Stomach (tissue), 8 donors: ENCODE measurements at regions not wholly inside any gene's neighbourhood (a gene's known extent, or its start where the extent isn't known, plus 50 kb on each side); places are given as distances from the start of the nearest gene placed in this dataset.

Experiments
- DNase-seq, 2 donors: peaks; one replicate each; pipeline versions ENCODE4 v3.0.0 to v3.0.0-alpha.2; 2013 to 2019
- H3K27ac ChIP-seq, 5 donors: fragments of 200-600 bp in 4 of 5; sonication (generic) in 4 of 5; one replicate each; pipeline ENCODE4 v1.5.1; 2013 to 2019; ENCODE audit warnings: mild to moderate bottlenecking in 1 of 5, moderate library complexity in 1 of 5
- H3K27me3 ChIP-seq, 3 donors: fragments of 200-600 bp; sonication (generic); one replicate each; pipeline ENCODE4 v1.5.1; 2017 to 2019; ENCODE audit warnings: mixed run types in 1 of 3
- H3K36me3 ChIP-seq, 4 donors: fragments of 200-600 bp; sonication (generic); 1 replicate in 3 of 4; 2 replicates in 1 of 4; pipeline ENCODE4 v1.5.1; 2016 to 2019
- H3K4me1 ChIP-seq, 4 donors: fragments of 200-600 bp; sonication (generic); one replicate each; pipeline ENCODE4 v1.5.1; 2016 to 2019
- H3K4me3 ChIP-seq, 4 donors: fragments of 200-600 bp; sonication (generic) in 3 of 4; one replicate each; pipeline ENCODE4 v1.5.1; 2016 to 2019; ENCODE audit warnings: mild to moderate bottlenecking in 1 of 4
- H3K9me3 ChIP-seq, 4 donors: fragments of 200-600 bp; sonication (generic); one replicate each; pipeline ENCODE4 v1.5.1; 2016 to 2019
- EP300 ChIP-seq: sonication (generic); formaldehyde crosslinking; IDR thresholded peaks from one replicate; pipeline ENCODE4 v1.6.1; 2017; ENCODE audit warnings: antibody characterized with exemption
- POLR2A ChIP-seq, 4 donors: fragments of 450-650 bp; IDR thresholded peaks; one replicate each; pipeline ENCODE4 v1.6.1; 2016; ENCODE audit warnings: antibody characterized with exemption in 4 of 4, control low read depth in 2 of 4, mild to moderate bottlenecking in 1 of 4, moderate library complexity in 1 of 4
- POLR2AphosphoS5 ChIP-seq, 3 donors: sonication (generic); formaldehyde crosslinking; IDR thresholded peaks; one replicate each; pipeline ENCODE4 v1.6.1; 2016; ENCODE audit warnings: antibody characterized with exemption in 3 of 3
- WGBS, 5 donors: extraction: QIAGEN DNeasy Blood & Tissue Kit in 3 of 5; methylation state at CpG; one replicate each; pipeline versions ENCODE4 v1.1.5 to v1.1.7; 2013 to 2018; 5-methylcytosine and 5-hydroxymethylcytosine counted together
- intact Hi-C: fragments of 100-400 bp; cut with DNase I; formaldehyde crosslinking; loops from one replicate; pipeline ENCODE4 v1.15.1; 2023; ENCODE audit warnings: low total_unique reads
- TF ChIP-seq, protein P1 (sequence below), 7 experiments: fragments of 450-650 bp in 4 of 7; fragments of 200-600 bp in 3 of 7; sonication (generic) in 3 of 7; IDR thresholded peaks; one replicate each; pipeline ENCODE4 v1.5.1; 2016 to 2019; ENCODE audit warnings: antibody characterized with exemption in 7 of 7, control low read depth in 2 of 7, mild to moderate bottlenecking in 1 of 7
- donor health status: healthy with polysubstance abuse.
- donor health status: Bipolar disorder and iron deficiency.
- donor health status: healthy.

DNA sequence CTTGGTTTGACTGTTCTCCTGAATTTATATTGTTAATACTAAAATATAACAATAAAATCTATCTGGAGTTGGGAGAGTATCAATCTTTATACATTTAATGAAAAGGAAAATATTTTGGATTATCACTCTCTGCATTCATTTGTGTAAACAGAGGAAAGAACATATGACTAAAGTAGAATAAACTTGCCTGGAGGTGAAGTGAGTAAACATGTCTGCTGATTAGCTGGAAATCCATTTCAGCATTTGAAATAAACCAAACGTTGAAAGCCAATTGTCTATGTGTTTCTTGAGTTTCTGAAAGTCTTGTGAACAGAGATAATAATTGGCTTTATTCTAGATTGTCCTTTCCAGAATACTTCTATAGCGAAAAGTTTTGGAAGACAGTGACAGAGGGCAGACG, 776.2 kb downstream of the SEMA5A start:
- Histone ChIP-seq H3K4me1 (no peaks in the 10 kb centered on the region), H3K9me3 (no peaks in the 10 kb centered on the region), H3K27me3 (no peaks in the 10 kb centered on the region), H3K27ac (no peak overlapping the region), H3K36me3 (no peaks in the 10 kb centered on the region), H3K4me3 (no peak overlapping the region)
- no peak for DNase-seq
- no peak for TF ChIP-seq EP300
- no peak for TF ChIP-seq POLR2AphosphoS5 (IDR thresholded peaks at IDR 0.05)
- TF ChIP-seq POLR2A (IDR thresholded peaks at IDR 0.05) = no peak
- TF ChIP-seq, protein P1, sequence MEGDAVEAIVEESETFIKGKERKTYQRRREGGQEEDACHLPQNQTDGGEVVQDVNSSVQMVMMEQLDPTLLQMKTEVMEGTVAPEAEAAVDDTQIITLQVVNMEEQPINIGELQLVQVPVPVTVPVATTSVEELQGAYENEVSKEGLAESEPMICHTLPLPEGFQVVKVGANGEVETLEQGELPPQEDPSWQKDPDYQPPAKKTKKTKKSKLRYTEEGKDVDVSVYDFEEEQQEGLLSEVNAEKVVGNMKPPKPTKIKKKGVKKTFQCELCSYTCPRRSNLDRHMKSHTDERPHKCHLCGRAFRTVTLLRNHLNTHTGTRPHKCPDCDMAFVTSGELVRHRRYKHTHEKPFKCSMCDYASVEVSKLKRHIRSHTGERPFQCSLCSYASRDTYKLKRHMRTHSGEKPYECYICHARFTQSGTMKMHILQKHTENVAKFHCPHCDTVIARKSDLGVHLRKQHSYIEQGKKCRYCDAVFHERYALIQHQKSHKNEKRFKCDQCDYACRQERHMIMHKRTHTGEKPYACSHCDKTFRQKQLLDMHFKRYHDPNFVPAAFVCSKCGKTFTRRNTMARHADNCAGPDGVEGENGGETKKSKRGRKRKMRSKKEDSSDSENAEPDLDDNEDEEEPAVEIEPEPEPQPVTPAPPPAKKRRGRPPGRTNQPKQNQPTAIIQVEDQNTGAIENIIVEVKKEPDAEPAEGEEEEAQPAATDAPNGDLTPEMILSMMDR (IDR thresholded peaks at IDR 0.05) = no peak
- intact Hi-C loops = no loop called here
- 59 to 73% (median 67%) methylated on average over 3 of the region's 3 CpGs for WGBS, 5 donors

DNA sequence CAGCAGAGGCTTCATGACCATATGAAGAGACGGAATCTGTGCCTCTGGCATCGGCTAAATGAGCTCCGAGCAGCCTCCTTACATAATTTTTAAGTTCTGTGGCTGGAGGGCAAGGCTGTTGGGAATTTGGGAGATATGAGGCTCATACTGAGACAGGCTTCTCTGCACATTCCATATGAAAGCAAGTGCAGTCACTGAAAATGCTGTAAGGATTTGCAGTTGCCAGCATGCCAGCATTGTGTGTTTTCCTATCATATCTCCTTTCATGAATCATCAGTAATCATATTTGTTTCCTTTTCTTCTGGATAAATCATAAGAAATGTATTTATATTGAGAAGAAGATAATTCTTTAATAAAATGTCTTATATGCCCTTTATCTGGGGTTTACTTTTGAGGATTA, 775.4 kb downstream of the SEMA5A start:
- no peak for DNase-seq
- Histone ChIP-seq H3K4me1 (no peaks in the 10 kb centered on the region), H3K9me3 (no peaks in the 10 kb centered on the region), H3K36me3 (no peaks in the 10 kb centered on the region), H3K27me3 (no peaks in the 10 kb centered on the region), H3K4me3 (no peak overlapping the region), H3K27ac (no peak overlapping the region)
- intact Hi-C loops = no loop called here
- TF ChIP-seq POLR2AphosphoS5 (IDR thresholded peaks at IDR 0.05) (no peak), POLR2A (IDR thresholded peaks at IDR 0.05) (no peak), EP300 (no peak)
- TF ChIP-seq, protein P1 (IDR thresholded peaks at IDR 0.05) = no peak
- WGBS, 5 donors = 63 to 81% (median 77%) methylated on average over 3 of the region's 3 CpGs

DNA sequence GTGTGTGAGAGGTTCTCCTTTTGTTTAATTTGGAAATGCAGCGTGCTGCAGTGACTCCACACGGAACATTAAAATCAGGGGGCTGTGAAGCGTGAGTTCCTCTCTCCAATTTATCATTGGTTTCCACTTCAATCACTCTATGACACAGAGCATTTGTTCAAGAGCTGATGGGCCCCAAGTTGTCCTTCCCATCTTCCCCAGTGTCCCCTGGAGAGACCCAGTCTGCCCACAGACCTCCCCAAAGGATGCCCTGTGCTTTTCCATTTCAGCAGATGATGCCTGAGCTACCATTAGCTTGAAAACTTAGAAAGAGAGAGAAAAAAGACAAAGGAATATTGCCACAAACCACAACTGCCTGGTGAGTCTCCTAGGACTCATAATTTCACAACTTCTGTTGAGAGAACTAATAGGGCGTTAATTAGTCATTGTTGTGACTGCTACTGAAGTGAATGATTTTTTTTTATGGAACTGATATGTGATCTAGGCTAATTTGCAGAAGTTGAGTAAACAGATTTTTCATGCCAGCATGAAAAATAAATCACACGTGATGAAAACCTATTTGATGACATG, 772.7 kb downstream of the SEMA5A start:
- Histone ChIP-seq H3K4me3 (no peak overlapping the region), H3K36me3 (no peaks in the 10 kb centered on the region), H3K27me3 (no peaks in the 10 kb centered on the region), H3K4me1 (no peaks in the 10 kb centered on the region), H3K9me3 (no peaks in the 10 kb centered on the region), H3K27ac (no peak overlapping the region)
- intact Hi-C loops = no loop called here
- no peak for TF ChIP-seq POLR2A (IDR thresholded peaks at IDR 0.05)
- no peak for TF ChIP-seq POLR2AphosphoS5 (IDR thresholded peaks at IDR 0.05)
- no peak for TF ChIP-seq EP300
- TF ChIP-seq, protein P1 (IDR thresholded peaks at IDR 0.05) = no peak
- WGBS, 5 donors = 70 to 80% (median 74%) methylated on average over 5 of the region's 5 CpGs
- no peak for DNase-seq

GRCh38 chr5:8784692-8785091, 761.2 kb downstream of the SEMA5A start:
- intact Hi-C loops = no loop called here
- no peaks in the 10 kb centered on the region for H3K4me1 ChIP-seq
- no peak overlapping the region for H3K27ac ChIP-seq
- no peak overlapping the region for H3K4me3 ChIP-seq
- 75 to 84% (median 77%) methylated on average over 2 of the region's 2 CpGs for WGBS, 5 donors
- no peaks in the 10 kb centered on the region for H3K27me3 ChIP-seq
- no peak for DNase-seq
- TF ChIP-seq, protein P1 (IDR thresholded peaks at IDR 0.05) = no peak
- TF ChIP-seq POLR2AphosphoS5 (IDR thresholded peaks at IDR 0.05) (no peak), EP300 (no peak), POLR2A (IDR thresholded peaks at IDR 0.05) (no peak)
- H3K36me3 ChIP-seq = no peaks in the 10 kb centered on the region
- peaks cover 0 to 6% (median 0%) of the 10 kb centered on the region in 4 donors for H3K9me3 ChIP-seq
